HepG2 (cell line): ENCODE measurements at regions not wholly inside any gene's neighbourhood (a gene's known extent, or its start where the extent isn't known, plus 50 kb on each side); places are given as distances from the start of the nearest gene placed in this dataset.

Experiments used
- ATAC-seq: fragments of 200-7000 bp; cut with Tn5 transposase; 3 replicates; pipeline ENCODE4 v1.9.1; 2020; ENCODE audit warnings: mild to moderate bottlenecking, moderate library complexity
- BruUV-seq: library from RNA; stranded (reverse); fragments of 400-500 nt; replicated peaks from 2 replicates; lab custom pipeline; 2021; lab: Mats Ljungman, UMichigan
- CTCF ChIA-PET: fragments of 300-600 bp; formaldehyde crosslinking; extraction: SDS; loops from one replicate; lab custom pipeline; 2021; ENCODE audit warnings: low total read pairs, inconsistent platforms, low intra/inter-chr PET ratio; lab: Yijun Ruan, JAX
- POLR2A ChIA-PET: fragments of 350-600 bp; sonication (Branson Sonifier 250); formaldehyde crosslinking; loops from one replicate; lab custom pipeline; 2020; ENCODE audit warnings: antibody characterized with exemption, inconsistent platforms; lab: Yijun Ruan, JAX
- DNase-seq: peaks from one replicate; pipeline ENCODE4 v3.0.0-alpha.2; 2015; ENCODE audit warnings: low spot score
- FAIRE-seq: peaks from 3 replicates; lab custom pipeline; 2011; peaks lifted over from hg19 to GRCh38; lab: Jason Lieb, UNC
- H2AFZ ChIP-seq: one replicate; pipeline ENCODE4 v1.6.1; 2011; ENCODE audit warnings: low read length, inconsistent platforms
- H3K27ac ChIP-seq: fragments of 300-600 bp; 3 replicates; pipeline ENCODE4 v1.8.0; 2011; ENCODE audit warnings: mixed run types, mild to moderate bottlenecking, mixed read lengths, low read length, inconsistent platforms; ENCODE audit not compliant: insufficient read depth; ENCODE audit errors: extremely low read length
- H3K27me3 ChIP-seq, 2 experiments: fragments of 200-600 bp in 1 of 2; 2 replicates in 1 of 2; 3 replicates in 1 of 2; pipeline versions ENCODE4 v1.6.0 to v1.8.0; 2011; ENCODE audit warnings: low read length in 2 of 2, mild to moderate bottlenecking in 2 of 2, moderate library complexity in 2 of 2, inconsistent platforms in 1 of 2; ENCODE audit not compliant: insufficient read depth in 2 of 2, control insufficient read depth in 1 of 2
- H3K36me3 ChIP-seq, 2 experiments: fragments of 200-600 bp in 1 of 2; replicated peaks in 1 of 2; 2 replicates in 1 of 2; 3 replicates in 1 of 2; pipeline versions ENCODE4 v1.5.1 to v1.8.0; 2011; ENCODE audit warnings: low read length in 2 of 2, inconsistent platforms in 1 of 2; ENCODE audit not compliant: insufficient read depth in 2 of 2, control insufficient read depth in 1 of 2
- H3K4me1 ChIP-seq: 2 replicates; pipeline ENCODE4 v1.5.1; 2012; ENCODE audit warnings: low read length, inconsistent platforms; ENCODE audit not compliant: insufficient read depth
- H3K4me2 ChIP-seq: 2 replicates; pipeline ENCODE4 v1.6.0; 2011; ENCODE audit warnings: low read depth, low read length, inconsistent platforms
- H3K4me3 ChIP-seq, 3 experiments: fragments of 200-600 bp in 1 of 3; sonication (generic), shearing (Covaris generic) in 1 of 3; replicated peaks in 1 of 3; 2 replicates each; pipeline ENCODE4 v1.5.1; 2011 to 2016; ENCODE audit warnings: low read length in 3 of 3, inconsistent platforms in 2 of 3, low read depth in 2 of 3, mild to moderate bottlenecking in 2 of 3, control low read depth in 1 of 3, mixed read lengths in 1 of 3; ENCODE audit not compliant: insufficient read depth in 1 of 3
- H3K79me2 ChIP-seq: one replicate; pipeline ENCODE4 v1.6.1; 2011; ENCODE audit warnings: low read length, inconsistent platforms; ENCODE audit not compliant: insufficient read depth
- H3K9ac ChIP-seq: 2 replicates; pipeline ENCODE4 v1.6.0; 2011; ENCODE audit warnings: mild to moderate bottlenecking, low read depth, low read length, inconsistent platforms; ENCODE audit not compliant: insufficient read depth
- H3K9me3 ChIP-seq: 2 replicates; pipeline ENCODE4 v1.5.1; 2012; ENCODE audit warnings: mild to moderate bottlenecking, low read length
- H4K20me1 ChIP-seq: 2 replicates; pipeline ENCODE4 v1.6.0; 2011; ENCODE audit warnings: inconsistent platforms, mild to moderate bottlenecking, low read length, moderate library complexity; ENCODE audit not compliant: insufficient read depth
- CENPX ChIP-seq: sonication (generic); formaldehyde crosslinking; IDR thresholded peaks from 2 replicates; pipeline ENCODE4 v1.9.0; 2021; ENCODE audit warnings: mild to moderate bottlenecking, missing genetic modification reagents, moderate library complexity
- LCORL ChIP-seq, 2 experiments: fragments of 450-650 bp in 1 of 2; sonication (generic) in 1 of 2; formaldehyde crosslinking in 1 of 2; IDR thresholded peaks; 2 replicates each; pipeline versions ENCODE4 v1.5.0 to v1.6.1; 2017 to 2020; ENCODE audit warnings: antibody characterized with exemption in 1 of 2, missing genetic modification reagents in 1 of 2
- MBD4 ChIP-seq: IDR thresholded peaks from 2 replicates; pipeline ENCODE4 v1.6.1; 2012; ENCODE audit warnings: low read length, inconsistent platforms, borderline replicate concordance
- NFIB ChIP-seq: sonication (generic); formaldehyde crosslinking; IDR thresholded peaks from 2 replicates; pipeline ENCODE4 v1.9.0; 2021; ENCODE audit warnings: missing genetic modification reagents, mild to moderate bottlenecking, borderline replicate concordance
- RFXAP ChIP-seq: sonication (generic); formaldehyde crosslinking; IDR thresholded peaks from 2 replicates; pipeline ENCODE4 v1.4.0; 2020; ENCODE audit warnings: missing genetic modification reagents, borderline replicate concordance
- ZFAT ChIP-seq: sonication (generic); formaldehyde crosslinking; conservative IDR thresholded peaks from 2 replicates; pipeline ENCODE4 v1.8.1; 2023; ENCODE audit warnings: missing genetic modification reagents, inconsistent platforms
- ZFP36L1 ChIP-seq: sonication (generic); formaldehyde crosslinking; IDR thresholded peaks from 2 replicates; pipeline ENCODE4 v1.8.0; 2022; ENCODE audit warnings: mild to moderate bottlenecking, missing genetic modification reagents, moderate library complexity
- WGBS: methylation state at CpG from one replicate; pipeline ENCODE4 v1.1.6; 2017; ENCODE audit warnings: low lambda C conversion rate; 5-methylcytosine and 5-hydroxymethylcytosine counted together
- in situ Hi-C: cut with HindIII; loops from 2 replicates; pipeline ENCODE4 v1.10.0; 2017; ENCODE audit warnings: low pct_unique_long_range_greater_than_20kb; ENCODE audit not compliant: extremely low pct_ligation_motif_present
- intact Hi-C: fragments of 100-400 bp; cut with micrococcal nuclease; formaldehyde crosslinking; loops from one replicate; pipeline ENCODE4 v1.10.0; 2022; ENCODE audit not compliant: unreplicated experiment
- TF ChIP-seq, protein P1 (sequence below): IDR thresholded peaks from 2 replicates; pipeline ENCODE4 v1.6.1; 2016; ENCODE audit warnings: low read depth, control low read depth
- TF ChIP-seq, protein P2 (sequence below): sonication (generic); formaldehyde crosslinking; IDR thresholded peaks from 2 replicates; pipeline ENCODE4 v1.5.1; 2020; ENCODE audit warnings: mild to moderate bottlenecking, missing genetic modification reagents
- TF ChIP-seq, protein P3 (sequence below): sonication (generic); formaldehyde crosslinking; IDR thresholded peaks from 2 replicates; pipeline ENCODE4 v1.5.0; 2020; ENCODE audit warnings: mild to moderate bottlenecking, missing genetic modification reagents
- TF ChIP-seq, protein P4 (sequence below): sonication (generic); formaldehyde crosslinking; IDR thresholded peaks from 2 replicates; pipeline ENCODE4 v1.9.0; 2021; ENCODE audit warnings: missing genetic modification reagents, borderline replicate concordance

DNA sequence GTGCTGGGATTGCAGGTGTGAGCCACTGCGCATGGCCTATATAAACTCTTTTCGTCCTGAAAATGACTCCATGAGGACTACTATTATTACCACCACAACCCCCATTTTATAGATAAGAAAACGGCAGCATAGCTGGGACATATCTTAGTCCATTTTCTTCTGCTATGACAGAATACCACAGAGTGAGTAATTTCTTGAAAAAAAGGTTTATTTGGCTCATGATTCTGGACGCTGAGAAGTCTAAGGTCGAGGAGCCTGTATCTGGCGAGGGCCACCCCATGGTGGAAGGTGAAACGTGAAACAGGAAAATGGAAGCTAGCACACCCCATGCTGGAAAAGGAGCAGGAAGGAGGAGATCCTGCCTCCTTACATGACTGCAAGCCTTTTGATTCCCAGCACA is 68.9 kb downstream of the SMIM20 start (continued):
- TF ChIP-seq LCORL (IDR thresholded peaks at IDR 0.05), result no peak
- no peak for TF ChIP-seq LCORL (CRISPR knock-in tag; IDR thresholded peaks at IDR 0.05)
- TF ChIP-seq, protein P1, sequence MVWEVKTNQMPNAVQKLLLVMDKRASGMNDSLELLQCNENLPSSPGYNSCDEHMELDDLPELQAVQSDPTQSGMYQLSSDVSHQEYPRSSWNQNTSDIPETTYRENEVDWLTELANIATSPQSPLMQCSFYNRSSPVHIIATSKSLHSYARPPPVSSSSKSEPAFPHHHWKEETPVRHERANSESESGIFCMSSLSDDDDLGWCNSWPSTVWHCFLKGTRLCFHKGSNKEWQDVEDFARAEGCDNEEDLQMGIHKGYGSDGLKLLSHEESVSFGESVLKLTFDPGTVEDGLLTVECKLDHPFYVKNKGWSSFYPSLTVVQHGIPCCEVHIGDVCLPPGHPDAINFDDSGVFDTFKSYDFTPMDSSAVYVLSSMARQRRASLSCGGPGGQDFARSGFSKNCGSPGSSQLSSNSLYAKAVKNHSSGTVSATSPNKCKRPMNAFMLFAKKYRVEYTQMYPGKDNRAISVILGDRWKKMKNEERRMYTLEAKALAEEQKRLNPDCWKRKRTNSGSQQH (CRISPR knock-in tag), result no peak
- TF ChIP-seq, all 625 proteins: peak for 0

DNA sequence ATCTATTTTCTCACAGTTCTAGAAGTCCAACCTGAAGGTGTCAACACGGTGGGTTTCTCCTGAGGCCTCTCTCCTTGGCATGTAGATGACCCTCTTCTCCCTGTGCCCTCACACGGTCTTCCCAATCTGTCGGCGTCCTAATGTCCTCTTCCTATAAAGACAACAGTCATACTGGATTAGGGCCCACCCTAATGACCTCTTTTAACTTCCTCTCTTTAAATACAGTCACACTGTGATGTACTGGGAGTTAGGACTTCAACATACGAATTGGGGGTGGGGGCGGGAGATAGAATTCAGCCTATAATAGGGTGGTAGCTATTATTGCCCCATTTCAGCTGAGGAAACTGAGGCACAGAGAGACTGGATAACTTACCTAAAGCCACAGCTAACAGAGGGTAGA is 70.2 kb downstream of the SMIM20 start:
- FAIRE-seq (no peak), ATAC-seq (no peak), DNase-seq (no peak)
- WGBS, result 36% methylated on average over 6 of the region's 6 CpGs
- POLR2A ChIA-PET, result no interaction called here
- intact Hi-C loops, result no loop called here
- Histone ChIP-seq H3K4me3 (no peak overlapping the region), H3K27ac (no peak overlapping the region), H3K4me2 (no peak overlapping the region), H3K9me3 (no peaks in the 10 kb centered on the region), H3K9ac (no peak overlapping the region), H2AFZ (no peak overlapping the region), H3K4me1 (no peaks in the 10 kb centered on the region), H3K79me2 (no peaks in the 10 kb centered on the region), H3K36me3 (no peaks in the 10 kb centered on the region), H4K20me1 (no peaks in the 10 kb centered on the region), H3K27me3 (peaks cover 0 to 11% of the 10 kb centered on the region in 2 experiments; a peak in 4 of 5 replicates)
- CTCF ChIA-PET, result no interaction called here
- no TSS peak for BruUV-seq
- in situ Hi-C loops, result no loop called here
- TF ChIP-seq, protein P2, sequence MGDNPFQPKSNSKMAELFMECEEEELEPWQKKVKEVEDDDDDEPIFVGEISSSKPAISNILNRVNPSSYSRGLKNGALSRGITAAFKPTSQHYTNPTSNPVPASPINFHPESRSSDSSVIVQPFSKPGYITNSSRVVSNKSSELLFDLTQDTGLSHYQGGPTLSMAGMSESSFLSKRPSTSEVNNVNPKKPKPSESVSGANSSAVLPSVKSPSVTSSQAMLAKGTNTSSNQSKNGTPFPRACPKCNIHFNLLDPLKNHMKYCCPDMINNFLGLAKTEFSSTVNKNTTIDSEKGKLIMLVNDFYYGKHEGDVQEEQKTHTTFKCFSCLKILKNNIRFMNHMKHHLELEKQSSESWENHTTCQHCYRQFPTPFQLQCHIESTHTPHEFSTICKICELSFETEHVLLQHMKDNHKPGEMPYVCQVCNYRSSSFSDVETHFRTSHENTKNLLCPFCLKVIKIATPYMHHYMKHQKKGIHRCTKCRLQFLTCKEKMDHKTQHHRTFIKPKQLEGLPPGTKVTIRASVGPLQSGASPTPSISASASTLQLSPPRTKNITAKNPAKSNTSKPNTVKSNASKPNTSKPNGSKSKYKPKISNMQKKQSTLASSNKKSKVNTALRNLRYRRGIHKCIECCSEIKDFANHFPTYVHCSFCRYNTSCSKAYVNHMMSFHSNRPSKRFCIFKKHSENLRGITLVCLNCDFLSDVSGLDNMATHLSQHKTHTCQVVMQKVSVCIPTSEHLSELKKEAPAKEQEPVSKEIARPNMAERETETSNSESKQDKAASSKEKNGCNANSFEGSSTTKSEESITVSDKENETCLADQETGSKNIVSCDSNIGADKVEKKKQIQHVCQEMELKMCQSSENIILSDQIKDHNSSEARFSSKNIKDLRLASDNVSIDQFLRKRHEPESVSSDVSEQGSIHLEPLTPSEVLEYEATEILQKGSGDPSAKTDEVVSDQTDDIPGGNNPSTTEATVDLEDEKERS (CRISPR knock-in tag), result no peak
- TF ChIP-seq RFXAP (CRISPR knock-in tag) (no peak), NFIB (CRISPR knock-in tag) (no peak), ZFAT (CRISPR knock-in tag) (no peak), ZFP36L1 (no peak), CENPX (no peak), MBD4 (no peak)
- TF ChIP-seq, protein P3, sequence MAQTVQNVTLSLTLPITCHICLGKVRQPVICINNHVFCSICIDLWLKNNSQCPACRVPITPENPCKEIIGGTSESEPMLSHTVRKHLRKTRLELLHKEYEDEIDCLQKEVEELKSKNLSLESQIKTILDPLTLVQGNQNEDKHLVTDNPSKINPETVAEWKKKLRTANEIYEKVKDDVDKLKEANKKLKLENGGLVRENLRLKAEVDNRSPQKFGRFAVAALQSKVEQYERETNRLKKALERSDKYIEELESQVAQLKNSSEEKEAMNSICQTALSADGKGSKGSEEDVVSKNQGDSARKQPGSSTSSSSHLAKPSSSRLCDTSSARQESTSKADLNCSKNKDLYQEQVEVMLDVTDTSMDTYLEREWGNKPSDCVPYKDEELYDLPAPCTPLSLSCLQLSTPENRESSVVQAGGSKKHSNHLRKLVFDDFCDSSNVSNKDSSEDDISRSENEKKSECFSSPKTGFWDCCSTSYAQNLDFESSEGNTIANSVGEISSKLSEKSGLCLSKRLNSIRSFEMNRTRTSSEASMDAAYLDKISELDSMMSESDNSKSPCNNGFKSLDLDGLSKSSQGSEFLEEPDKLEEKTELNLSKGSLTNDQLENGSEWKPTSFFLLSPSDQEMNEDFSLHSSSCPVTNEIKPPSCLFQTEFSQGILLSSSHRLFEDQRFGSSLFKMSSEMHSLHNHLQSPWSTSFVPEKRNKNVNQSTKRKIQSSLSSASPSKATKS (CRISPR knock-in tag), result no peak
- TF ChIP-seq, protein P4, sequence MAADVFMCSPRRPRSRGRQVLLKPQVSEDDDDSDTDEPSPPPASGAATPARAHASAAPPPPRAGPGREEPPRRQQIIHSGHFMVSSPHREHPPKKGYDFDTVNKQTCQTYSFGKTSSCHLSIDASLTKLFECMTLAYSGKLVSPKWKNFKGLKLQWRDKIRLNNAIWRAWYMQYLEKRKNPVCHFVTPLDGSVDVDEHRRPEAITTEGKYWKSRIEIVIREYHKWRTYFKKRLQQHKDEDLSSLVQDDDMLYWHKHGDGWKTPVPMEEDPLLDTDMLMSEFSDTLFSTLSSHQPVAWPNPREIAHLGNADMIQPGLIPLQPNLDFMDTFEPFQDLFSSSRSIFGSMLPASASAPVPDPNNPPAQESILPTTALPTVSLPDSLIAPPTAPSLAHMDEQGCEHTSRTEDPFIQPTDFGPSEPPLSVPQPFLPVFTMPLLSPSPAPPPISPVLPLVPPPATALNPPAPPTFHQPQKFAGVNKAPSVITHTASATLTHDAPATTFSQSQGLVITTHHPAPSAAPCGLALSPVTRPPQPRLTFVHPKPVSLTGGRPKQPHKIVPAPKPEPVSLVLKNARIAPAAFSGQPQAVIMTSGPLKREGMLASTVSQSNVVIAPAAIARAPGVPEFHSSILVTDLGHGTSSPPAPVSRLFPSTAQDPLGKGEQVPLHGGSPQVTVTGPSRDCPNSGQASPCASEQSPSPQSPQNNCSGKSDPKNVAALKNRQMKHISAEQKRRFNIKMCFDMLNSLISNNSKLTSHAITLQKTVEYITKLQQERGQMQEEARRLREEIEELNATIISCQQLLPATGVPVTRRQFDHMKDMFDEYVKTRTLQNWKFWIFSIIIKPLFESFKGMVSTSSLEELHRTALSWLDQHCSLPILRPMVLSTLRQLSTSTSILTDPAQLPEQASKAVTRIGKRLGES (CRISPR knock-in tag), result no peak
- TF ChIP-seq, protein P1 (CRISPR knock-in tag), result no peak
